Thyroid gland (tissue), 4 donors: ENCODE measurements at regions not wholly inside any gene's neighbourhood (a gene's known extent, or its start where the extent isn't known, plus 50 kb on each side); places are given as distances from the start of the nearest gene placed in this dataset.

Experiments
- DNase-seq, 2 donors: peaks; one replicate each; pipeline ENCODE4 v3.0.0-alpha.2; 2019
- H3K27ac ChIP-seq, 3 donors: fragments of 200-600 bp; sonication (generic); 1 replicate in 2 of 3; 2 replicates in 1 of 3; pipeline ENCODE4 v1.5.1; 2016 to 2019; ENCODE audit warnings: mild to moderate bottlenecking in 1 of 3, moderate library complexity in 1 of 3
- H3K27me3 ChIP-seq: fragments of 200-600 bp; sonication (generic); one replicate; pipeline ENCODE4 v1.5.1; 2019
- H3K36me3 ChIP-seq, 2 donors: fragments of 200-600 bp; sonication (generic); one replicate each; pipeline ENCODE4 v1.5.1; 2016 to 2019
- H3K4me1 ChIP-seq, 2 donors: fragments of 200-600 bp; sonication (generic); one replicate each; pipeline ENCODE4 v1.5.1; 2017 to 2019
- H3K4me3 ChIP-seq, 3 donors: fragments of 200-600 bp; sonication (generic); replicated peaks in 1 of 3; 1 replicate in 2 of 3; 2 replicates in 1 of 3; pipeline ENCODE4 v1.5.1; 2016; ENCODE audit warnings: mild to moderate bottlenecking in 1 of 3
- H3K9me3 ChIP-seq: fragments of 200-600 bp; sonication (generic); one replicate; pipeline ENCODE4 v1.5.1; 2017
- POLR2A ChIP-seq, 2 donors: fragments of 450-650 bp; IDR thresholded peaks; one replicate each; pipeline ENCODE4 v1.6.1; 2017; ENCODE audit warnings: antibody characterized with exemption in 2 of 2, mild to moderate bottlenecking in 2 of 2, moderate library complexity in 1 of 2
- WGBS, 2 donors: methylation state at CpG; one replicate each; pipeline ENCODE4 v1.1.5; 2017; 5-methylcytosine and 5-hydroxymethylcytosine counted together
- intact Hi-C: fragments of 100-400 bp; cut with DNase I; formaldehyde crosslinking; loops from one replicate; pipeline ENCODE4 v1.15.1; 2023
- TF ChIP-seq, protein P1 (sequence below), 6 experiments: fragments of 200-600 bp in 3 of 6; fragments of 450-650 bp in 3 of 6; sonication (generic) in 3 of 6; IDR thresholded peaks; one replicate each; pipeline ENCODE4 v1.5.1; 2016 to 2019; ENCODE audit warnings: antibody characterized with exemption in 6 of 6, mild to moderate bottlenecking in 2 of 6, inconsistent platforms in 1 of 6, moderate library complexity in 1 of 6

DNA sequence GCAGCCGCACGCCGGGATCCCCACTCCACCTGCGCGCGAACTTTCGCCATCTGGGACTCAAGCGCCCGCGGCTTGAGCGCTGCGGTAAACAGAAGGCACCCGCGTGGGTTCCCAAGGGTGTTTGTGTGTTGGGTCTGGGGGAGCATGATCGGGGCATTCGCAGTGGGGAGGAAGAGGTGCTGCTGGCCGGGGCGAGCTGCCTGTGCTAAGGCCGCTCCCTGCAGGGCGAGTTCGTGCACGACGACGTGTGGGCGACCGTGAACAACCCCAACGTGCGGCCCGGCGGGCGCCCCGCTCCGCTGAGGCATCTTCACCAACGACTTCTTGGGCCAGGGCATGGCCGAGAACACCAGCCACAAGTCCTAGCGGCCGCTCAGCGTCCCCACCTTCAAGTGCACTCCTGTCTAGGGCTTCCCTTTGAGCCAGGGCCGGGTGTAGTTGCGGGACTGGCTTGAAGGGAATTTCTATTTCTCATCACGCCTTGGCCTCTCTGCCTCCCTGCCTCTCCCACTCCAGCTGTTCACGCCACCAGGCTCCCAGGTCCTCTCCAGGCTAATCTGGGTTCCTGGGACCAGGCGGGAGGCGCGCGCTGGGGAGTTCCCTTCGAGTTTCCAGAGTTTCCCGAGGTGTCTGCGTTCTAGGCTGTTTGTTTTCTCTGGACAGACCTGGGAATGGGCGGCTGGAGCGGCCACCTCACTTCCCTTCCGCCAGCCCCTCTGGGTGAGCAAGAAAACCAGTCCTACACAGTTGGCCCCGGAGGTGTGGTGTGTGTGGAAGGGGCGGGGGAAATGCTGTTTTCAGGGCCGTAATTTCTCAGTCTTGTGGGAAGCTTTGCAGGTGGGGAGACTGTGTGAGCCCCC lies 417.8 kb upstream of the TMTC1 start:
- no peak overlapping the region for H3K4me3 ChIP-seq
- TF ChIP-seq POLR2A (IDR thresholded peaks at IDR 0.05), result no peak
- TF ChIP-seq, protein P1, sequence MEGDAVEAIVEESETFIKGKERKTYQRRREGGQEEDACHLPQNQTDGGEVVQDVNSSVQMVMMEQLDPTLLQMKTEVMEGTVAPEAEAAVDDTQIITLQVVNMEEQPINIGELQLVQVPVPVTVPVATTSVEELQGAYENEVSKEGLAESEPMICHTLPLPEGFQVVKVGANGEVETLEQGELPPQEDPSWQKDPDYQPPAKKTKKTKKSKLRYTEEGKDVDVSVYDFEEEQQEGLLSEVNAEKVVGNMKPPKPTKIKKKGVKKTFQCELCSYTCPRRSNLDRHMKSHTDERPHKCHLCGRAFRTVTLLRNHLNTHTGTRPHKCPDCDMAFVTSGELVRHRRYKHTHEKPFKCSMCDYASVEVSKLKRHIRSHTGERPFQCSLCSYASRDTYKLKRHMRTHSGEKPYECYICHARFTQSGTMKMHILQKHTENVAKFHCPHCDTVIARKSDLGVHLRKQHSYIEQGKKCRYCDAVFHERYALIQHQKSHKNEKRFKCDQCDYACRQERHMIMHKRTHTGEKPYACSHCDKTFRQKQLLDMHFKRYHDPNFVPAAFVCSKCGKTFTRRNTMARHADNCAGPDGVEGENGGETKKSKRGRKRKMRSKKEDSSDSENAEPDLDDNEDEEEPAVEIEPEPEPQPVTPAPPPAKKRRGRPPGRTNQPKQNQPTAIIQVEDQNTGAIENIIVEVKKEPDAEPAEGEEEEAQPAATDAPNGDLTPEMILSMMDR (IDR thresholded peaks at IDR 0.05), result no peak
- WGBS, 2 donors, result 19 to 25% methylated on average over 36 to 41 of the region's 55 CpGs
- no peak overlapping the region for H3K27ac ChIP-seq
- DNase-seq, result no peak
- no peaks in the 10 kb centered on the region for H3K9me3 ChIP-seq
- intact Hi-C loops, result no loop called here
- H3K27me3 ChIP-seq, result no peaks in the 10 kb centered on the region
- no peaks in the 10 kb centered on the region for H3K4me1 ChIP-seq
- no peaks in the 10 kb centered on the region for H3K36me3 ChIP-seq

DNA sequence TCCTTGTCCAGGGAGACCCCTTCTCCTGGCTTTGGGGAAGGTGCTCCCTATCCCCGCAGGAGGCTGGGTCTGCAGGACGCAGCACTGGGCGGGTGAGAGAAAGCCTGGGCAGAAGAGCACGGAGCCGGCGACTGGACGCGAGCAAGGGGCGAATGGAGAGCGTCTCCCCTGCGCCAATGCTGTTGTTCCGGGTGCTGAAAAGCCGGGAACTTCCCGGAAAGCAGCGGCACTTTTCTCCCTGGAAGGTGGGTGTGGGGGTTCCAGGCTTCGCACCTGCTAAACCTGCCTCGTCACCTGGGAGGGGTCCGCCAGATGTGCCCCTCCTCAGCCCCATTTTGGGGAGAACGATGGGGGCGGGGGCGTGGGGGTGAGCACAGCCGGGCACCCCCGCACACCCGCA lies 417.1 kb upstream of the TMTC1 start:
- no peak for TF ChIP-seq POLR2A (IDR thresholded peaks at IDR 0.05)
- TF ChIP-seq, protein P1 (IDR thresholded peaks at IDR 0.05), result no peak
- H3K36me3 ChIP-seq, result no peaks in the 10 kb centered on the region
- H3K4me1 ChIP-seq, result no peaks in the 10 kb centered on the region
- intact Hi-C loops, result no loop called here
- H3K27ac ChIP-seq, result no peak overlapping the region
- H3K4me3 ChIP-seq, result no peak overlapping the region
- H3K9me3 ChIP-seq, result no peaks in the 10 kb centered on the region
- no peak for DNase-seq
- 5 to 8% methylated on average over 8 to 11 of the region's 24 CpGs for WGBS, 2 donors
- H3K27me3 ChIP-seq, result no peaks in the 10 kb centered on the region

DNA sequence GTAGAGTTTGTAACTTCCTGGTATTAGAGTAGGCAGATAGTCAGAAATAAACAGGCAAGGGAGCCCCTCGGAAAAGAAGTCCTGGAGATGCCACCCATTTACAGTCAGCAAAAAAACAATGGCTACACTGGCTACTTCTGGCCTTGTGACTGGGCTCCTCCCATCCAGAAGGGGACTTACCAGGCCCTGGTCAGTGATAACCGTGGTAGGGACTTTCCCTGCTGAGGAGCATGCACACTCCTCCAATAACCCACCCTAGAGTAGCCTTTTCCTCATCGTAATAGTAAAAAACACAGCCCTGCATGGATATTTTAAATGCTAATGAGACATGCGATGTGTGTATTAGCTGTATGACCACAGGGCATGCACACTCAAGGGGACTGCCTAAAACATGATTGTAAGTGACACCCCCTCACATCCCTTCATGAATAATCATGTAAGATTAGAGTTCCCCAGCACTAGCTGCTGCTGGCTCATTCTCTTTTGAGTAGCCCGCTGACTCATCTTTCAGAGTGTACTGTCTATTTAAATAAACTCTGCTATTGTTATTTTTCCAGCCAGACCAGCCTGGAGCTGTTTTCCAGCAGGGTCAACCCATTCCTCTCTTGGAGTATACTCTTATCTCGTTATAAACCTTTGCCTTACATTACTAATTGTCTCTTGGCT lies 413.8 kb upstream of the TMTC1 start:
- intact Hi-C loops, result no loop called here
- TF ChIP-seq, protein P1 (IDR thresholded peaks at IDR 0.05), result no peak
- TF ChIP-seq POLR2A (IDR thresholded peaks at IDR 0.05), result no peak

DNA sequence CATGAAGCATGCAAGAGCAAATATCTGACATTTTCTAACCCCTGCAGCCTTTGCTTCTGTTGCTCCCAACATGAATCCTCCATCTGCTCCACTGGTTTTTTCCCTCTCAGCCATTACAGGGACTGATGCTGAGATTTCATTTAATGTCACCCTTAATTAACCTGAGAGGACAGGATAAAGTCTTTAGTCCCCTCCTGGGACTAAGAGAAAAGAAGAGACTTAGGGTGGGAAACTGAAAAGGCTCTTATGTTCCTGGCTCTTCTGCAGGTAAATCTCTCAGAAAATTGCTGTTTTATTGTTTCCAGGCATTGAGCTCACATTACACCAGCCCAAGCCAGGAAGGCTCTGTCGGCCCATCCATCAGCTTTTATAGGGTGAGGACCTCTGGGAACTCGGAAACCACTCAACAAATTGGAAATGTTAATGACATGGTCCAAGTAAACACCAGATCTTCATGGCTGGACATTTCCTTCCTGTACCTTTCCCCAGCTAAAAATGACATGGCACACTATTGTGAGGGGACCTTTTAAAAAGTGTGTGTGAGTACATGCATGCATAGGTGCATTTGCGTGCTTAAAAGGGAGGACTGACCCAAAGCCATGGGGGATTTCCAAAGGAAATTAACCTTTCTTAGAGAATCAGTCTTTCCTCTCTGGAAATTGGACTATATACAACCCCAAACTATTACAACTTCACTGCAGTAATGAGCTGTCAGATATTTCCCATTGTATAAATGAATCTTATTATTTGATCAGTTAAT lies 408.1 kb upstream of the TMTC1 start:
- no peaks in the 10 kb centered on the region for H3K36me3 ChIP-seq
- H3K27ac ChIP-seq, result no peak overlapping the region
- DNase-seq, result no peak
- no peak overlapping the region for H3K4me3 ChIP-seq
- intact Hi-C loops, result no loop called here
- H3K4me1 ChIP-seq, result no peaks in the 10 kb centered on the region
- WGBS, 2 donors, result 33 to 46% methylated on average over 3 of the region's 3 CpGs
- no peaks in the 10 kb centered on the region for H3K27me3 ChIP-seq
- no peaks in the 10 kb centered on the region for H3K9me3 ChIP-seq
- no peak for TF ChIP-seq POLR2A (IDR thresholded peaks at IDR 0.05)
- TF ChIP-seq, protein P1 (IDR thresholded peaks at IDR 0.05), result no peak

More for the DNA sequence above, 413.8 kb upstream of the TMTC1 start:
- no peaks in the 10 kb centered on the region for H3K4me1 ChIP-seq
- DNase-seq, result no peak
- no peaks in the 10 kb centered on the region for H3K9me3 ChIP-seq
- H3K27me3 ChIP-seq, result no peaks in the 10 kb centered on the region
- H3K27ac ChIP-seq, result no peak overlapping the region
- WGBS, 2 donors, result 68 to 71% methylated on average over 6 of the region's 6 CpGs
- H3K4me3 ChIP-seq, result no peak overlapping the region
- H3K36me3 ChIP-seq, result no peaks in the 10 kb centered on the region
